GM12872 (cell line): ENCODE measurements at regions not wholly inside any gene's neighbourhood (a gene's known extent, or its start where the extent isn't known, plus 50 kb on each side); places are given as distances from the start of the nearest gene placed in this dataset.

ENCODE experiments used
- CTCF ChIP-seq: IDR thresholded peaks from 3 replicates; pipeline ENCODE4 v1.5.1; 2011; ENCODE audit warnings: low read depth, mild to moderate bottlenecking, low read length, moderate library complexity; ENCODE audit not compliant: insufficient read depth

- TF ChIP-seq CTCF: no peak
Measured at GRCh38 chr3:27573138-27573537, 89.0 kb upstream of the SLC4A7 start.

- no peak for TF ChIP-seq CTCF
Measured at GRCh38 chr3:27571345-27571744, 87.2 kb upstream of the SLC4A7 start.

DNA sequence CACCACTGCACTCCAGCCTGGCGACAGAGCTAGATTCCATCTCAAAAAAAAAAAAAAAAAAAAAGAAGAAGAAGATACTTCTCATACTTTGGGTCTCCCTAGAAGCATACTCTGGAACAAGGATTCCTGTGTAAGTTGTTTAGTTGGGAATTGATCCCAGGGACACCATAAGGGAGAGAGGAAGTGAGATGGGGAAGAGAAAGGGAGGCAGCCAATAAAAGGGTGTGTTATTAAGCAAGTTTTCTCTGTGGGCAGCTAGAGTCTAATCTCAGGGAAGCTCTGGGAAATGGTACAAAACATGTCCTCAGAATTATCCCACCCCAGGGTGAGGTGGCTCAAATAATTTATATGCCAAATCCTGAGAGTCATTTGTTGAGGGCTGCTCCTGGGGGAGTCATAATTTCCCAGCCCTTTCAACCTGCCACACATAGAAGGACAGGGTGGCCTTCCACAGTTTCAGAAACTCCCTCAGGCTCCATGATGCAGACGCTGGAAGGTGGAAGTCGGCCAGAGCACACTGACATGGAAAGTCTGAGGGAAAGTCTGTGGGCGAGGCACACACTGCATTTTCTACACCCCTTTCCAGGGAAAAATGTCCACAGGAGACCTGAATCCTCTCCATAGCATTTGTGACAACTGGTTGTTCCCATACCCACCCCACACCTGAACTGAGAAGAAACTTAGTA is 86.4 kb upstream of the SLC4A7 start:
- no peak for TF ChIP-seq CTCF

- TF ChIP-seq CTCF: no peak
Measured at GRCh38 chr3:27568393-27568792, 84.2 kb upstream of the SLC4A7 start.

DNA sequence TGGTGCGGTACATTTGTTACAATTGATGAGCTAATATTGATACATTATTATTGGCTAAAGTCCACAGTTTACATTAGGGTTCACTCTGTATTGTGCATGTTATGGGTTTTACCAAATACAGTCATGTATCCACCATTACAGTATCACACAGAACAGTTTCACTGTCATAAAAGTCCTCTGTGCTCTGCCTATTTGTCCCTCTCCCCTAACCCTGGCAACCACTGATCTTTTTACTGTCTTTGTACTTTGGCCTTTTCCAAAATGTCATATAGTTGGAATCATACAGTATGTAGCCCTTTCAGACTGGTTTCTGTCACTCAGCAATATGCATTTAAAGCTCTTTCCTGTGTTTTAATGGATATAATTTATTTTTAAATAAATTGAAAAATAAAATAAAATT is 83.1 kb upstream of the SLC4A7 start:
- TF ChIP-seq CTCF: no peak

- no peak for TF ChIP-seq CTCF
Measured at GRCh38 chr3:27565201-27565852, 81.1 kb upstream of the SLC4A7 start.

GRCh38 chr3:27561576-27561975 is 77.4 kb upstream of the SLC4A7 start:
- TF ChIP-seq CTCF: no peak
